GM21360 (cell line): ENCODE measurements at regions not wholly inside any gene's neighbourhood (a gene's known extent, or its start where the extent isn't known, plus 50 kb on each side); places are given as distances from the start of the nearest gene placed in this dataset.
A peak's percentile ranks its signal among the peaks of the same experiment; 100 is the strongest.
"Not testable (repeated sequence)": the region's sequence is repeated elsewhere in the genome, so short reads cannot be mapped to it uniquely, and the experiment has no call there.

ENCODE experiments used
- ATAC-seq: cut with Tn5 transposase; IDR thresholded peaks from one replicate; pipeline ENCODE4 v1.9.1; 2021; ENCODE audit warnings: mild to moderate bottlenecking, moderate library complexity; ENCODE audit not compliant: unreplicated experiment

- ATAC-seq: no peak
Measured at GRCh38 chr6:12348530-12349511, 58.7 kb downstream of the EDN1 start.

- no peak for ATAC-seq
Measured at GRCh38 chr6:12350644-12351170, 60.5 kb downstream of the EDN1 start.

GRCh38 chr6:12351672-12352071, 61.5 kb downstream of the EDN1 start:
- no peak for ATAC-seq

GRCh38 chr6:12353731-12354130, 63.6 kb downstream of the EDN1 start:
- no peak for ATAC-seq

GRCh38 chr6:12354499-12354898, 64.3 kb downstream of the EDN1 start:
- peak; percentile 39 for ATAC-seq

- ATAC-seq: no peak
Measured at GRCh38 chr6:12355354-12355753, 65.2 kb downstream of the EDN1 start.

GRCh38 chr6:12356431-12356830, 66.3 kb downstream of the EDN1 start:
- ATAC-seq: no peak

- peak; percentile 77 for ATAC-seq
Measured at GRCh38 chr6:12356983-12357972, 67.1 kb downstream of the EDN1 start.

GRCh38 chr6:12359036-12359435, 68.9 kb downstream of the EDN1 start:
- no peak for ATAC-seq

- ATAC-seq: no peak
Measured at GRCh38 chr6:12361042-12361765, 71.0 kb downstream of the EDN1 start.

- ATAC-seq: not testable (repeated sequence)
Measured at GRCh38 chr6:12363277-12363650, 73.1 kb downstream of the EDN1 start.

GRCh38 chr6:12363651-12364381, 73.7 kb downstream of the EDN1 start:
- ATAC-seq: peak; percentile 54

- ATAC-seq: no peak
Measured at GRCh38 chr6:12364621-12365020, 74.5 kb downstream of the EDN1 start.

- no peak for ATAC-seq
Measured at GRCh38 chr6:12366731-12367130, 76.6 kb downstream of the EDN1 start.

GRCh38 chr6:12367412-12367811, 77.3 kb downstream of the EDN1 start:
- ATAC-seq: no peak

GRCh38 chr6:12369355-12369754, 79.2 kb downstream of the EDN1 start:
- no peak for ATAC-seq

- ATAC-seq: no peak
Measured at GRCh38 chr6:12369781-12370262, 79.7 kb downstream of the EDN1 start.

GRCh38 chr6:12371151-12371550, 81.0 kb downstream of the EDN1 start:
- no peak for ATAC-seq

- ATAC-seq: no peak
Measured at GRCh38 chr6:12371641-12372146, 81.5 kb downstream of the EDN1 start.
